Stimulated activated CD8-positive, alpha-beta memory T cell treated with anti-CD3 and anti-CD28 coated beads, Interleukin-12 subunit alpha, Interleukin-12 subunit beta, amount 100 ng/mL, for 4 hours (primary cell): ENCODE measurements at regions not wholly inside any gene's neighbourhood (a gene's known extent, or its start where the extent isn't known, plus 50 kb on each side); places are given as distances from the start of the nearest gene placed in this dataset.

Source experiments
- DNase-seq: peaks from one replicate; pipeline ENCODE4 v3.0.0-alpha.2; 2020; ENCODE audit warnings: low read depth

GRCh38 chr10:130230036-130230435 lies 93.8 kb downstream of the GLRX3 start:
- no peak for DNase-seq

- DNase-seq = no peak
These were observed 94.4 kb downstream of the GLRX3 start for GRCh38 chr10:130230611-130231010.

- no peak for DNase-seq
These were observed 95.1 kb downstream of the GLRX3 start for GRCh38 chr10:130231251-130231741.

- DNase-seq = no peak
These were observed 96.2 kb downstream of the GLRX3 start for GRCh38 chr10:130232166-130233034.

GRCh38 chr10:130233035-130233360 lies 96.8 kb downstream of the GLRX3 start:
- DNase-seq = no peak

- no peak for DNase-seq
These were observed 97.2 kb downstream of the GLRX3 start for GRCh38 chr10:130233426-130233825.

- no peak for DNase-seq
These were observed 98.2 kb downstream of the GLRX3 start for GRCh38 chr10:130234171-130234965.

- DNase-seq = no peak
These were observed 100.5 kb downstream of the GLRX3 start for GRCh38 chr10:130236711-130237110.

- DNase-seq = no peak
These were observed 104.2 kb downstream of the GLRX3 start for GRCh38 chr10:130240409-130240808.

GRCh38 chr10:130242513-130242912 lies 106.3 kb downstream of the GLRX3 start:
- DNase-seq = no peak

GRCh38 chr10:130243015-130243414 lies 106.8 kb downstream of the GLRX3 start:
- DNase-seq = no peak

GRCh38 chr10:130244031-130244927 lies 108.1 kb downstream of the GLRX3 start:
- DNase-seq = no peak

GRCh38 chr10:130244928-130245495 lies 108.8 kb downstream of the GLRX3 start:
- no peak for DNase-seq

- DNase-seq = no peak
These were observed 109.9 kb downstream of the GLRX3 start for GRCh38 chr10:130246113-130246512.

- DNase-seq = no peak
These were observed 113.9 kb downstream of the GLRX3 start for GRCh38 chr10:130250127-130250526.

- DNase-seq = no peak
These were observed 115.6 kb downstream of the GLRX3 start for GRCh38 chr10:130251766-130252165.

GRCh38 chr10:130254243-130254642 lies 118.1 kb downstream of the GLRX3 start:
- DNase-seq = no peak

- no peak for DNase-seq
These were observed 118.5 kb downstream of the GLRX3 start for GRCh38 chr10:130254662-130255061.

GRCh38 chr10:130255777-130256176 lies 119.6 kb downstream of the GLRX3 start:
- no peak for DNase-seq

GRCh38 chr10:130257897-130258296 lies 121.7 kb downstream of the GLRX3 start:
- DNase-seq = no peak

GRCh38 chr10:130259380-130259779 lies 123.2 kb downstream of the GLRX3 start:
- no peak for DNase-seq

- no peak for DNase-seq
These were observed 125.1 kb downstream of the GLRX3 start for GRCh38 chr10:130261306-130261705.
